GM18511 (cell line): ENCODE measurements at regions not wholly inside any gene's neighbourhood (a gene's known extent, or its start where the extent isn't known, plus 50 kb on each side); places are given as distances from the start of the nearest gene placed in this dataset.
"Not testable (repeated sequence)": the region's sequence is repeated elsewhere in the genome, so short reads cannot be mapped to it uniquely, and the experiment has no call there.

Experiments used
- ATAC-seq: cut with Tn5 transposase; IDR thresholded peaks from one replicate; pipeline ENCODE4 v1.9.1; 2021; ENCODE audit warnings: mild to moderate bottlenecking, moderate library complexity; ENCODE audit not compliant: unreplicated experiment

GRCh38 chr15:57875347-57875746 is 168.8 kb downstream of the POLR2M start:
- no peak for ATAC-seq

DNA sequence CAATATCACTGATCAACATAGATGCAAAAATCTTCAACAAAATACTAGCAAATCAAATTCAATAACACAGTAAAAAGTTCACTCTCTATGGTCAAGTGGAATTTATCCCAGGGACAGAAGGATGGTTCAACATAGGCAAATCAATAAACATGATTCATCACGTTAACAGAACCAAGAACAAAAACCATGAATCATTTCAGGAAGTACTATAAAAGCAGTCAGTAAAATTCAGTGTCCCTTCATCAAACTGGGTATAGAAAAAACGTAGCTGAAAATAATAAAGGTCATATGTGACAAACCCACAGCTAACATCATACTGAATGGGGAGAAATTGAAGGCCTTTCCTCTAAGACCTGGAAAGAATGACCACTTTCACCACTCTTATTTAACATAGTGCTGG is 172.1 kb downstream of the POLR2M start:
- ATAC-seq: no peak

DNA sequence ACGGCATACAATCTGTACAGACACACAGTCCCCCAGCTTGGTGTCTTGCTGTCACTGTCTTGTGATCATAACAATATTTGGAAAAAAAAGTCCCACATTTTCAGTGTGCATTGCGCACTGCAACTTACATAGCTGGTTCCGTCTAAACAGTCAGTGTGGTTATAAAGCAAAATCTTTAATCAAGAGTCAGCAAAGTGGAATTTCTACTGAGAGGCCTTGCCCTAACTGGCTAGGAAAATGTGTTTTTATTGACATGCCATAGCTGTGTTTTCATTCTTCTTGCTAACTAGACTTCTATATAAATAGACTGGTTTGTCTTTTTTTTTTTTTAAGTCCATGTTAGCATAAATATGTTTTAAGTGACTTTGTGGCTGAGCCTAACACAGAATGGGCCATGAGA is 174.8 kb downstream of the POLR2M start:
- ATAC-seq: no peak

- no peak for ATAC-seq
Measured at GRCh38 chr15:57881972-57882371, 175.5 kb downstream of the POLR2M start.

DNA sequence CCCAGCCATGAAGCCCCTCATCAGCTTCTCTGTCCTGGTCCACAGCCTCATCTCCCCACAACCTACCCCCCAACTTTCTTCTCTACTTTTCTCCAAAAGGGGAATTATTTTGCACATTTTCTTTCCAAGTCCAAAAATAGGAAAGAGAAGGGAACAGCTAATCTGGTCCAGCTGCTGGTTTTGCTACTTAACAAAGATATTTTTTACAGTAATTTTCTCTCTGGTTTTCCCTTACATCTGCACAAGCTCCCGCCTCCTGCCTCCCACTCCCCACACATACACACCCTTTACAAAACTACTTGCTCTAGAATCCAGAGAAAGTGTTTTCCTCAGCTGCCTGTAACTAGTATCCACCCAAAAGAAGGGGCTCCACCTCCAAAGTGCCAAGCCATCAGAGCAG is 177.2 kb downstream of the POLR2M start:
- no peak for ATAC-seq

GRCh38 chr15:57884936-57885335 is 178.4 kb downstream of the POLR2M start:
- ATAC-seq: no peak

DNA sequence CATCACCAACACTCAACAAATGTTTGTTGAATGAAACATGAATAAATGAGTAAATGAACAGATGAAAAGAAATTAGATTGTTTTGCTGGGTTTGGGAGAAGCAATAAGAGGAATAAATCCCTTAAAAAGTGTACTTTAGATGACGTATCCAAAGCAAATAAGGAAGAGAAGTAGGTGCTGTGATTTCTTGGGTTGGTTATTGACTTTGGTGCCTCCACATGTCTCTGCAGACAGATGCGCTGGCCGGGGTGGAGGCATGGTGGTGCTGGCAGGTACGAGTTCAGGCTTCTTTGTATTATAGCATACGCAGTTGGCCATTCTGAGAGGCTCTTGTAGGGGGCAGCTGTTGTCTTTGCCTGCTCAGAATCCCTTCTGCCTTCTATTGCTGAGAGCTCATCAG is 178.9 kb downstream of the POLR2M start:
- no peak for ATAC-seq

- no peak for ATAC-seq
Measured at GRCh38 chr15:57887825-57888224, 177.7 kb downstream of the ALDH1A2 start.

- ATAC-seq: no peak
Measured at GRCh38 chr15:57890351-57890750, 175.2 kb downstream of the ALDH1A2 start.

DNA sequence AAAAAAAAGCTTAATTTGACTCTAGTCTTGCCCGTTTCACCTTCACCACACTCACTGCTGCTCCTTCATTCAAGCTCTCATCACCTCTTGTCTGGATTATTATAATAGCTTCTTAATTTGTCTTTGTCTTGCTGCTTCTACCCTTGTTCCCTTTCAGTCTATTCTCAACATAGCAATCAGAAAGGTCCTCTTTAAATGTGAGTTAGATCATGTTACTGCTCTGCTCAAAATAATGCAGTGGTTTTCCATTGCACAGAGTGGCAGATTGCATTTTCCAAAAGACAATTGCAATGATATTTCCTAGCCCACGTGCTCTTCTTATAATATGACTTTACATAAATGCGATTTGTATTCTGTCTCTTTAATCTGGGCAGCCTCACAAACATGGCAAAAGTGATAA is 174.6 kb downstream of the ALDH1A2 start:
- ATAC-seq: no peak

GRCh38 chr15:57892181-57892580 is 173.3 kb downstream of the ALDH1A2 start:
- ATAC-seq: no peak

- ATAC-seq: no peak
Measured at GRCh38 chr15:57893040-57893439, 172.5 kb downstream of the ALDH1A2 start.

DNA sequence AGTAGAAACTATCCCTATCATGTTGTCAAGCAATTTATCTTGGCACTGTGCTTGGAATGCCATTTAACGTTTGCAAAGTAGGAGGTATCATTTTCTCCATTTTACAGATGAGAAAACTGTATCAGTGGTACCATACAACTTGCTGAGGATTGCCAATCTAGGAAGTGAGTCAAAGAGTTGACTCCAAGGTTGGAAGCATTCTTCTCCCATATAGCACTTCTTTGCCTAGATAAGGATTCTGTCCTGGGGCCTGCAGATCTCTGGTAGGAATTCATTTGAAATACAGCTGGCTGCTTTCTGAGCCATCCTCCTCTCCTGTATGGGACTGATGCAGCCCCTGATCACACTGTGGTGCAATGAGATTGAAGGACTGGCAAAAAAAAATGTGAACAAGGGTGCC is 170.2 kb downstream of the ALDH1A2 start:
- ATAC-seq: no peak

DNA sequence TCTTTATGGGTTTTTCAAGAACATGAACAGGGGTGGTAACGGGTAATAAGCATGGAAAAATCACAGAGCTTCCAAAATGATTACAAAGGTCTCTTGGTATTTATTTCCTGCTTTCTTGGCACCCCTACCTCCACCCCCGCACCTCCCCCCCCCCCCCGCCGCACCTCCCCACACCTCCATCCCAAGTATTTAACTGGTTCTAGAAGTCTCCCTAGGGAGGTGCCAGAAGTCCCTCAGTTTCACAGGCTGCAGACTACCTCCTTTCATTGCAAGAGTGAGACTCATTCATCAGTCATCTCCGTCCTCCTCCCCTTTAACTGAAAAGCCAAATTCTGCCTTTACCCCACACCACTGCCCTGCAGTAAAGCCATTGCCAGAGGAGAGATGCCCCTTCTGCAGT is 169.4 kb downstream of the ALDH1A2 start:
- ATAC-seq: no peak

DNA sequence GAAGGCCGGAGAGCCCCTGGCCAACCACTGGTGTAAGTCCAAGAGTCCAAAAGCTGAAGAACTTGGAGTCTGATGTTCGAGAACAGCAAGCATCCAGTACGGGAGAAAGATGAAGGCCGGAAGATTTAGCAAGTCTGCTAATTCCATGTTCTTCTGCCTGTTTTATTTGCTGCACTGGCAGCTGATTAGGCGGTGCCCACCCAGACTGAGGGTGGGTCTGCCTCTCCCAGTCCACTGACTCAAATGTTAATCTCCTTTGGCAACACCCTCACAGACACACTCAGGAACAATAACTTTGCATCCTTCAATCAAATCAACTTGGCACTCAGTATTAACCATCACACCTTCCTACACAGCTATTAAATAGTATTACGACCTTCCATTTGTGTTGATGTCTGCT is 168.6 kb downstream of the ALDH1A2 start:
- ATAC-seq: not testable (repeated sequence)

DNA sequence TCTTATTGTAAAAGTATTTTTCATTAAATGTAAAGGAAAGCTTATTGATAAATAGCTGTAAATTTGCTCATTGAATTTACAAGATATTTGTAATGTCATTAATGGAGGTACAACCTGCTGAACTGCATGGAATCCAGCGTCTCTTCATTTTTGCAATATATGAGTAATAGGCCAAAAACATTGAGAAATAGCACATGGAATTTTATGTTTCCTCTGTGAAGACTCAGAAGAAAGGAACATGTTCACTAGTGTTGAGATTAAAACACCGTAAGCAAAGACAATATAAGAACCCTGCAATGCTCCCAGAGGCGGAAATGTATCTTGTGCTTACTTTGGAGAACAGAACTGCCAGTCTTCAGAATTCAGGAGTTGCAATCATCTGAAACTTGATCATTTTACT is 167.6 kb downstream of the ALDH1A2 start:
- no peak for ATAC-seq

GRCh38 chr15:57902155-57902554 is 163.4 kb downstream of the ALDH1A2 start:
- ATAC-seq: no peak
